ENCODE measurements at regions not wholly inside any gene's neighbourhood (a gene's known extent, or its start where the extent isn't known, plus 50 kb on each side); places are given as distances from the start of the nearest gene placed in this dataset.

GRCh38 chr13:38494445-38494844 is 144.8 kb downstream of the UFM1 start:
- TF ChIP-seq GATA1 (IDR thresholded peaks at IDR 0.05; ENCODE audit: low read depth, low read length) (no peak), POLR2A (IDR thresholded peaks at IDR 0.05; ENCODE audit: low read length) (no peak)
